Esophagus squamous epithelium (tissue), 5 donors: ENCODE measurements at regions not wholly inside any gene's neighbourhood (a gene's known extent, or its start where the extent isn't known, plus 50 kb on each side); places are given as distances from the start of the nearest gene placed in this dataset.

ENCODE experiments used
- DNase-seq: peaks from one replicate; lab custom pipeline; 2025; lab: John Stamatoyannopoulos, UW
- H3K27ac ChIP-seq, 4 donors: fragments of 200-600 bp; sonication (generic); one replicate each; pipeline ENCODE4 v1.5.1; 2016 to 2019; ENCODE audit warnings: mild to moderate bottlenecking in 1 of 4
- H3K27me3 ChIP-seq, 4 donors: fragments of 200-600 bp; sonication (generic); 1 replicate in 3 of 4; 2 replicates in 1 of 4; pipeline versions ENCODE4 v1.5.1 to v1.6.0; 2017 to 2021; ENCODE audit warnings: antibody characterized with exemption in 1 of 4
- H3K36me3 ChIP-seq, 3 donors: fragments of 200-600 bp; sonication (generic); one replicate each; pipeline ENCODE4 v1.5.1; 2016 to 2019
- H3K4me1 ChIP-seq, 3 donors: fragments of 200-600 bp; sonication (generic); one replicate each; pipeline ENCODE4 v1.5.1; 2017 to 2019
- H3K4me3 ChIP-seq, 4 donors: fragments of 200-600 bp; sonication (generic); 1 replicate in 3 of 4; 2 replicates in 1 of 4; pipeline ENCODE4 v1.5.1; 2016 to 2019; ENCODE audit warnings: mild to moderate bottlenecking in 2 of 4, moderate library complexity in 1 of 4
- H3K9me3 ChIP-seq, 3 donors: fragments of 200-600 bp; sonication (generic); one replicate each; pipeline ENCODE4 v1.5.1; 2016 to 2019
- CTCF ChIP-seq, 6 experiments: fragments of 450-650 bp in 4 of 6; fragments of 200-600 bp in 2 of 6; sonication (generic) in 2 of 6; IDR thresholded peaks; one replicate each; pipeline ENCODE4 v1.5.1; 2016 to 2019; ENCODE audit warnings: antibody characterized with exemption in 6 of 6, mild to moderate bottlenecking in 4 of 6, moderate library complexity in 4 of 6
- POLR2A ChIP-seq, 4 donors: fragments of 450-650 bp; IDR thresholded peaks; one replicate each; pipeline ENCODE4 v1.6.1; 2017; ENCODE audit warnings: antibody characterized with exemption in 4 of 4, mild to moderate bottlenecking in 4 of 4, moderate library complexity in 3 of 4
- whole genome bisulfite sequencing, 2 donors: methylation state at CpG; one replicate each; pipeline ENCODE4 v1.1.5; 2018; 5-methylcytosine and 5-hydroxymethylcytosine counted together
- intact Hi-C: fragments of 100-400 bp; cut with DNase I; formaldehyde crosslinking; loops from one replicate; pipeline ENCODE4 v1.15.0; 2022
- donor health status: DM: yes; HTN: yes; CAD: no.

- H3K9me3 ChIP-seq: no peaks in the 10 kb centered on the region
- H3K4me1 ChIP-seq: no peaks in the 10 kb centered on the region
- no peaks in the 10 kb centered on the region for H3K27me3 ChIP-seq
- WGBS, 2 donors: 61 to 90% methylated on average over 4 of the region's 4 CpGs
- no peak for DNase-seq
- no peak overlapping the region for H3K4me3 ChIP-seq
- no peaks in the 10 kb centered on the region for H3K36me3 ChIP-seq
- intact Hi-C loops: no loop called here
- TF ChIP-seq POLR2A (IDR thresholded peaks at IDR 0.05) (no peak), CTCF (IDR thresholded peaks at IDR 0.05) (no peak)
- H3K27ac ChIP-seq: no peak overlapping the region
These were observed 106.0 kb upstream of the PNPLA4 start for GRCh38 chrX:8033175-8033574.

- TF ChIP-seq CTCF (IDR thresholded peaks at IDR 0.05): no peak
- no peak for TF ChIP-seq POLR2A (IDR thresholded peaks at IDR 0.05)
- Histone ChIP-seq H3K36me3 (no peaks in the 10 kb centered on the region), H3K27me3 (no peaks in the 10 kb centered on the region), H3K4me1 (no peaks in the 10 kb centered on the region), H3K9me3 (no peaks in the 10 kb centered on the region), H3K4me3 (no peak overlapping the region), H3K27ac (no peak overlapping the region)
- intact Hi-C loops: no loop called here
- WGBS, 2 donors: 50 to 74% methylated on average over 4 of the region's 4 CpGs
- no peak for DNase-seq
These were observed 103.1 kb upstream of the PNPLA4 start for GRCh38 chrX:8030361-8030760.

- no peak overlapping the region for H3K4me3 ChIP-seq
- no peaks in the 10 kb centered on the region for H3K9me3 ChIP-seq
- TF ChIP-seq CTCF (IDR thresholded peaks at IDR 0.05) (no peak), POLR2A (IDR thresholded peaks at IDR 0.05) (no peak)
- no peaks in the 10 kb centered on the region for H3K36me3 ChIP-seq
- no peaks in the 10 kb centered on the region for H3K4me1 ChIP-seq
- H3K27ac ChIP-seq: no peak overlapping the region
- intact Hi-C loops: no loop called here
- DNase-seq: no peak
- 20 to 25% methylated on average over 1 of the region's 1 CpG for WGBS, 2 donors
- no peaks in the 10 kb centered on the region for H3K27me3 ChIP-seq
These were observed 100.6 kb upstream of the PNPLA4 start for GRCh38 chrX:8027827-8028226.

GRCh38 chrX:8025705-8026104 is 98.5 kb upstream of the PNPLA4 start:
- DNase-seq: no peak

DNA sequence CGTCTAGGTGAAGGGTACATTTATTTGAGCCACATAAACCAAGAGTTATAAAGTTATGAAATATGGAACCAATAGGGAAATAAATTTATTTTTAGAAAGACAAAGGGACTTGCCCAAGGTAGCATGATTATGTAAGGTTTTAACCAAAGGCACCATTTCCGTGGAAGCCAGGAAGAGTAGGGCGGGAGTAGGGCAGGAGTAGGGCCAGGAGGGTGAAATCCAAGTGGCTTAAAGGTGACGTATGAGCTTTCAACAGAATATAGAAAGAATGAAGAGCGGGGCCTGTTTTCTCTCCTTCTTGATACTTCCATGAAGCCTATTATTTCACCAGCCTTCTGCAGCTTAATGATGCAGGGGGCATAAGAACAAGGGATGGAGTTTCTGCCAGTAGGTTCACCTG is 91.7 kb upstream of the PNPLA4 start:
- no peaks in the 10 kb centered on the region for H3K4me1 ChIP-seq
- no peaks in the 10 kb centered on the region for H3K9me3 ChIP-seq
- no peak overlapping the region for H3K4me3 ChIP-seq
- 93 to 96% methylated on average over 4 to 5 of the region's 5 CpGs for WGBS, 2 donors
- no peaks in the 10 kb centered on the region for H3K27me3 ChIP-seq
- DNase-seq: no peak
- no peak for TF ChIP-seq POLR2A (IDR thresholded peaks at IDR 0.05)
- no peak for TF ChIP-seq CTCF (IDR thresholded peaks at IDR 0.05)
- intact Hi-C loops: no loop called here
- no peak overlapping the region for H3K27ac ChIP-seq
- no peaks in the 10 kb centered on the region for H3K36me3 ChIP-seq

More at GRCh38 chrX:8025705-8026104, 98.5 kb upstream of the PNPLA4 start:
- Histone ChIP-seq H3K4me1 (no peaks in the 10 kb centered on the region), H3K27me3 (no peaks in the 10 kb centered on the region), H3K9me3 (no peaks in the 10 kb centered on the region), H3K4me3 (no peak overlapping the region), H3K27ac (no peak overlapping the region), H3K36me3 (no peaks in the 10 kb centered on the region)
- TF ChIP-seq CTCF (IDR thresholded peaks at IDR 0.05): no peak
- TF ChIP-seq POLR2A (IDR thresholded peaks at IDR 0.05): no peak
- intact Hi-C loops: no loop called here
